ENCODE measurements at regions not wholly inside any gene's neighbourhood (a gene's known extent, or its start where the extent isn't known, plus 50 kb on each side); places are given as distances from the start of the nearest gene placed in this dataset.

DNA sequence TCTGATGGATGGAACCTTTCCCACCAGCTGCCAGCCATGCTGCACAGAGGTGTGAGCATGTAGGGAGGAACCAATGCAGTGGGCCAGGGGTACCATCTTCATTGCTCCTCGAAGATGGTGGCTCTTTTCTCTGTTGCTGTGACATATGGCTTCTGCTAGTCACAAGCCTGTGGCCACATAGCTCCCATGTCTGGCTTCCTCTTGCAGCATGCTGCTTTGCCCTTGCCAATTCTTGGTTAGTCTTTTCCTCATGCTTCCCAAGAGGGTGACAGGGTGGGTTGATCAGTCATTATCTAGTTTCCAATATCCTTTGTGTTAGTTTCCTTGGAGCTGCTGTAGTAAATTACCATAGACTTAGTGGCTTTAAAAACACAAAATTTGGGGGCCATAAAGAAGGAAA is 123.4 kb downstream of the ETS2 start:
- TF ChIP-seq, protein P1, sequence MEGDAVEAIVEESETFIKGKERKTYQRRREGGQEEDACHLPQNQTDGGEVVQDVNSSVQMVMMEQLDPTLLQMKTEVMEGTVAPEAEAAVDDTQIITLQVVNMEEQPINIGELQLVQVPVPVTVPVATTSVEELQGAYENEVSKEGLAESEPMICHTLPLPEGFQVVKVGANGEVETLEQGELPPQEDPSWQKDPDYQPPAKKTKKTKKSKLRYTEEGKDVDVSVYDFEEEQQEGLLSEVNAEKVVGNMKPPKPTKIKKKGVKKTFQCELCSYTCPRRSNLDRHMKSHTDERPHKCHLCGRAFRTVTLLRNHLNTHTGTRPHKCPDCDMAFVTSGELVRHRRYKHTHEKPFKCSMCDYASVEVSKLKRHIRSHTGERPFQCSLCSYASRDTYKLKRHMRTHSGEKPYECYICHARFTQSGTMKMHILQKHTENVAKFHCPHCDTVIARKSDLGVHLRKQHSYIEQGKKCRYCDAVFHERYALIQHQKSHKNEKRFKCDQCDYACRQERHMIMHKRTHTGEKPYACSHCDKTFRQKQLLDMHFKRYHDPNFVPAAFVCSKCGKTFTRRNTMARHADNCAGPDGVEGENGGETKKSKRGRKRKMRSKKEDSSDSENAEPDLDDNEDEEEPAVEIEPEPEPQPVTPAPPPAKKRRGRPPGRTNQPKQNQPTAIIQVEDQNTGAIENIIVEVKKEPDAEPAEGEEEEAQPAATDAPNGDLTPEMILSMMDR (IDR thresholded peaks at IDR 0.05; ENCODE audit: low read depth, low read length, poor library complexity, severe bottlenecking) = no peak
- TF ChIP-seq EZH2phosphoT487 (IDR thresholded peaks at IDR 0.05; ENCODE audit: borderline replicate concordance, low read length) = no peak
